ENCODE measurements at regions not wholly inside any gene's neighbourhood (a gene's known extent, or its start where the extent isn't known, plus 50 kb on each side); places are given as distances from the start of the nearest gene placed in this dataset.

DNA sequence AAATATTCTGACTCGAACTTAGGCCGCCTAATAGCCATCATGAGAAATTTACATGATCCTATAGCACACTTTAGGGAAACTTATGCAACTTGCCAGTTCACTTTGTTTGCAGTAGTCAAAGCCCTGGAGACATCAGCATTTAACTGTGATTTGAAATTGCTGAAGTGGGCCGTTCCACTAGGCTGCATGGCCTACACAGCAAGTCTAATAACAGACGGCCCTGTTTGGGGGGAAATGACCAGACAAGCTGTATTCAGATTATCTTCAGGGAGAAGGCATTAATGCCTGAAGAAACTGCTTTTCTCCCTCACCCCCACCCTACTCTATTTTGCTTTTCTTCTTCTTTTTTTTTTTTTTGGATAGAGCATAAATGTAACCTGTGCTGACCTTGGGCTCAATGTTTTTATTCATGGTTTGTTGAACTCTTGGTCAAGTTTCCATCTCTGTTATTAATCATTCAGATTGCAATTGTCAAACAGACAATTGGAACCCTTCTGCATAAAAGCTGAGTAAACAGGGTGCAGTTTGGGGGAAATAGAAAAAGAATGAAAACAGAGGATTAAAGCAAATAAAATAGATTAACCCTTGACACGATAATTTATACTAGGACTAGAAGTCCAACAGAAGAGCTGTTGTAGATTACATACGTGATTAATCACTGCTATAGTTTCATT lies 1928.2 kb upstream of the WWC1 start:
- no peak for DNase-seq
- TF ChIP-seq GATA1 (IDR thresholded peaks at IDR 0.05; ENCODE audit: low read depth, low read length) (no peak), POLR2A (IDR thresholded peaks at IDR 0.05; ENCODE audit: low read length) (no peak)

DNA sequence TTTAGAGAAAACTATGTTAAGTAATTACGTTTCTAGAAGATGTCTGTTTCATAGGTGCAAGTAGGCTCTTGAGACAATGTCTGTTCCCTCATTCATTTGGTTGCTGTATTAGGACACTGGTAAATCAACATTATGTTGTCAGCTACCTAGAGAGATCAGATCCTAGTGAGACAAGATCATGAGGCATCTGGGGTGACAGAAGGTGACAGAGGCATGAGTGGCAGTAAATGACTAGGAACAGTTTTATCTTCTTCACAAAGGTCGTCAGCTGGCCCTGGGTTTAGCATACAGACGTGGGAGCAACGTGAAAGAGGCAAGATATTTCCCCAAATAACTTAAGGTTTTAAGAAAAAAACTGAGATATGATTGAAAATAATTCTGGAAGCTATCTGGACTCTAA lies 1926.3 kb upstream of the WWC1 start:
- DNase-seq = no peak
- no peak for TF ChIP-seq POLR2A (IDR thresholded peaks at IDR 0.05; ENCODE audit: low read length)
- no peak for TF ChIP-seq GATA1 (IDR thresholded peaks at IDR 0.05; ENCODE audit: low read depth, low read length)

DNA sequence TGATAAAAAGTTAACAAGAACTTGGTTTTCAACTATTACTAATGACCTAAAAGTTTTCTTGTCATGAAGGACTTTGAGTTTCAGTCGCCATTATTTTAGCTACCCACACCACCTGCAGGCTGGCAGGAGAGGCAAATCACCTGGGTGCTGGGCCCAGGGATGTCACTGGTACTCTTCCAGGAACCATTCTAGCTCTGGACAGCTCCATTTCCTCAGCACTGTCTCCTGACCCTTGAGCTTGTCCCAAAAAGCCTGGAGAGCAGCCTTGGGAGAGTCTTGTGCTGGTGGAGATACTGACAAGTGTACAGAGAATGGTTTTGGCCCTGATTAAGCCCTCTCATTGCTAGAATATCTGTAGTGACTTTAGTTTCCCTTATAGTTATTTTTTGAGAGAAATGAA lies 1924.1 kb upstream of the WWC1 start:
- DNase-seq = no peak
- TF ChIP-seq GATA1 (IDR thresholded peaks at IDR 0.05; ENCODE audit: low read depth, low read length) (no peak), POLR2A (IDR thresholded peaks at IDR 0.05; ENCODE audit: low read length) (no peak)

DNA sequence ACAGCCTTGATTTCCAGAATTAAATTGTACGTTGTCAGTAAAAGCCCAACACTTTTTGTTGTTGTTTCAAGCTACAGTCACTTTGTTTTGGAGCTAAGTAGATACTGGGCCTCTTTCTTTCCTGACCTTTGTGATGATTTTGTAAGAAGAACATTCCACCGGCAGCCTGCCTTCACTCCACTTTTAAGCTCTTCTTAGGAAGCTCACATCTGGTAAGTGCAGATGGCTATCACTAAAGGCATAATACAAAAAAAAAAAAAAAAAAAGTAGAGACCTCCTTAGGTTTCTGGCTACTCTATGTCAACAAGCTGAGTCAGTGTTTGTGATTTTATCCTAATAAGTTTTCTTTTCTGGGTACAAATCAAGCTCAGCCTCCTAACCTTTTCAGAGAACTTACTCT lies 1922.1 kb upstream of the WWC1 start:
- no peak for TF ChIP-seq POLR2A (IDR thresholded peaks at IDR 0.05; ENCODE audit: low read length)
- TF ChIP-seq GATA1 (IDR thresholded peaks at IDR 0.05; ENCODE audit: low read depth, low read length) = no peak
- DNase-seq = no peak

DNA sequence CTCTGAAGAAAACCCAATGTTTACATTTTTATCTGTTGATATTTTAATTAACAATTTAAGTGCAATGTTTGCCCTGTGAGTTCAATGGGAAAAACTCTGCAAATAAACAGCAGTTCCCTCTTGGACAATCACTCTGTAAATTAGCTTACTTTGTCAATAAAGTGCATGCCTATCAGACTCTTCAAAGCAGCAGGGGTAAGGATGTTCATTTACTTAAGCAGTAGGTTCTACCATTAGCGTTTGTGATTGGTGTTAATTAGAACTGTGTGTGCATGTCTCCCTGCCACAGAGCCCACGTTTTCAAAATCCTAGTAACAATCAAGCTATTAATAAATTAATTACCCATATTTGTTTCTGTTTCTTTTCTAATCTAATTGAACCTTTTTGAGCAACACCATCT lies 1921.6 kb upstream of the WWC1 start:
- TF ChIP-seq GATA1 (IDR thresholded peaks at IDR 0.05; ENCODE audit: low read depth, low read length) = no peak
- no peak for TF ChIP-seq POLR2A (IDR thresholded peaks at IDR 0.05; ENCODE audit: low read length)
- DNase-seq = no peak

DNA sequence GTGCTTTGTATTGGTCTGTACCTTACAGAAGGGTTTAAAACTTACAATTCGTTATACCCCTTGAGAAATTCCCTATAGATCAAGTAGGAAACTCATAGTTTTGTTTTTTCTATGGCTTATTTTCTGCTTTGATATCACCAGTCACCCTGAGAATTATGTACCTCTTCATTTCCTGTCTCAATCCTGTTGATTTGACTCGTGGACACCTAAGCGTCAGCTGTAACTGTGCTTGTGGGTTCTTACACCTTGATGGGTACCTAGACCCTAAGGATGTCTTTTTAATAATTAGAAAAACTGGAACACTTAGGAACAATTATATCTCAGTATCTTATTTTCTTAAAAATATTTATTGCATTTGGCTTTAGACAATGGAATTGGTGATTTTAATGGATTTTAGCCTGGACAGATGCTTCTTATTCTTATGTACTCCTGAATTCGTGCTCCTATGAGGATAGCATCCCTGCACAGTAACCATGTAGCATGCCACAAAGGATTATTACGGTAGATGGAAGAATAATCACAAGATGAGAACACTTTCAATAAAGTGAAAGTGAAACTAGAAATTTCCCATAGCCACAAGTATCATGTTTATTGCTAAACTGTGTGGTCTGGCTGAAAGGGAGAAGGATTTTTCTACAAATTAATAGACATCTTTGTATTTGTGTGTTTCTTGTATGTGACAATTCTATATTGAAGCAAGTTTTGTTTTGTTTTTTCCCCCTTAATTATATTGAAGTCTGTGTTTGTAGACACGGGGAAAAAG lies 1920.3 kb upstream of the WWC1 start:
- TF ChIP-seq POLR2A (IDR thresholded peaks at IDR 0.05; ENCODE audit: low read length) (no peak), GATA1 (IDR thresholded peaks at IDR 0.05; ENCODE audit: low read depth, low read length) (no peak)

DNA sequence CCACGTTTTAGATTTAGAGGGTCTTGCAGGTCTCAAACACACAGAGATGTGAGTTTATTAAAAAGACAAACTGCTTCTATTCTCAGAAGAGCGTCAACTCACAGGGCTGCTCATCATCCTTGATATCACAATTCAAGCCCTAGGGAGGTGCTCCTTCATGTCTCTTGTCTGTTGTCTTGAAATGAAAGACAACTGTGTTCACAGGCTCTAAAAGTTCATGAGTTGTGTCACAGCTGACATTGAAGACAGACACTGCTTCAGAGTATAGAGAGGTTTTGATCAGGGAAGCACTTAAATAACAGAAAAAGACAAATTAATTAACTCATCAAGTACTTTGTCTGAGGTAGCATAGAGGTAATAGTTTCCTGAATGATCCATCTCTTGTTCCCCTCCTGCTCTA lies 1917.6 kb upstream of the WWC1 start:
- TF ChIP-seq POLR2A (IDR thresholded peaks at IDR 0.05; ENCODE audit: low read length) = no peak
- TF ChIP-seq GATA1 (IDR thresholded peaks at IDR 0.05; ENCODE audit: low read depth, low read length) = no peak

More for the DNA sequence above, 1920.3 kb upstream of the WWC1 start:
- DNase-seq = no peak

DNA sequence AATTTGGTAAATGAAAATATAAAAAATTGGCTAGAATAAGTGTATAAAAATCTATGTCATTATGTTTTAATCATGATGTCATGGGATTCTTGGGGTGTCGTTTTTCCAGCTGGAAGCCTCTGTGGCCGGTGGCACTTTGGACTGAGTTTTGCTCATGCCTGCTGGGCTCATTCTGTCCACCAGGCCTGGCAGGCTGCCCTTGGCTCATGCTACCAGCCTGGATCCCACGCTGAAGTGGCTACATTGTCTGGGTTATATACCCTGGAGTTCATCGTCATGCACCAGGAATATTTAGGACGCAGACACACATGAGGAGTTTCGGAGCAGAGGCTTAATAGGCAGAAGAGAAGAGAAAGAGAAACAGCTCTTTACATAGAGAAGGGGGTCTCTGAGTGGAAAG lies 1913.7 kb upstream of the WWC1 start:
- DNase-seq = no peak
- TF ChIP-seq GATA1 (IDR thresholded peaks at IDR 0.05; ENCODE audit: low read depth, low read length) (no peak), POLR2A (IDR thresholded peaks at IDR 0.05; ENCODE audit: low read length) (no peak)

More for the DNA sequence above, 1917.6 kb upstream of the WWC1 start:
- DNase-seq = no peak

DNA sequence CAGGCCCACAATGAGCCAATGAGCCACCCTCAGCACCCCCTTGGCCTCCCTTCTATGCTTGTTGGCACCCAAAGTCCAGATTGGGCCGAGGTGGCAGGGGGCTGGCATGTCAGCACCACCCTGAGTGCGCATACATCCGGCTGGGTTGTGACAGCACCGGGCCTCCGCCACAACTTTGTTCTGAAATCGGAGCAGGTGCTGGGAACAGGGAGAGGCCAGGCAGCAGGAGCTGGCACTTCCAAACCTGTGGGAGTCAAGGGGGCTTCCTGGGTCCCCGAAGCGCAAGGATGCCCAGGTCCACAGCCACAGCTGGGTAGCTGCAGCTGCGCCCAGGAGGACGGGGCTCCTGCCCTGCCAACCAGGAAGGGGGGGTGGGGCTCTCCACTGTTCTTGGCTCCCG lies 1911.9 kb upstream of the WWC1 start:
- TF ChIP-seq GATA1 (IDR thresholded peaks at IDR 0.05; ENCODE audit: low read depth, low read length) (no peak), POLR2A (IDR thresholded peaks at IDR 0.05; ENCODE audit: low read length) (no peak)
- DNase-seq = no peak

DNA sequence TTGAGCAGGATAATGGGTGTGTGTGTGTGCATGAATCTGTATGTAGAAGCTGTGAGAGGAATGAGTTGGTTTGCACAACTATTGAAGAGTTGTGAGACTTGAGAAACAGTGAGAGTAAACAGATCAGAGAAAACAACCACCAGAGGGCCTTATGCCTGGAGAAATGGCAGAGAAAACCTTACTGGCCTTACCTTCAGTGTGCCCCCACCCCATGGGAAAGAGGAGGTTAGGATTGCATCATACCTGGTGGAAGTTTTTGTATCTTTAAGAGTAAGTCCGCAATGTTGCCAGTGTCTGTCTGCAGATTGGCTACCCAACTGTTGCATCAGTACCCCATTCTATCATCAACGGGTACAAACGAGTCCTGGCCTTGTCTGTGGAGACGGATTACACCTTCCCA lies 1909.4 kb upstream of the WWC1 start:
- TF ChIP-seq GATA1 (IDR thresholded peaks at IDR 0.05; ENCODE audit: low read depth, low read length) = no peak
- no peak for TF ChIP-seq POLR2A (IDR thresholded peaks at IDR 0.05; ENCODE audit: low read length)
- DNase-seq = no peak

DNA sequence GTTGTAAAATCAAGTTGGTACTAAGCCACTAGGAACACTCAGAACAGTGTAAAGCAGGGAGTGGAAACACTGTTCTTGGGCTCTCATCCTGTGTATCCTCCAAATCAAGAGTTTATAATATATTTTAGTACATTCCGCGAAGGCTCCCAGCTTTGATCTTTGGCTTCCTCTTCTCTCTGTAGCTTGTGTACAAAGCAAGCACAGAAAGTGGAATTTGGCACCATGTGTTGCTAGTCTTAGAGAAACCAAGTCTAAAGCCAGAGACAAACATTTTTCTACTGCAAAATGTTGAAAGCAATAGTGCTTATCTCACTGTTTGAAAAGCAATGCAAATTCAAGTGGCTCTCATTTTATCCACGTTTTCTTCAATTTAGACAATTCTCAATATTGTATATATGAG lies 1893.3 kb upstream of the WWC1 start:
- no peak for DNase-seq
- no peak for TF ChIP-seq POLR2A (IDR thresholded peaks at IDR 0.05; ENCODE audit: low read length)
- no peak for TF ChIP-seq GATA1 (IDR thresholded peaks at IDR 0.05; ENCODE audit: low read depth, low read length)

DNA sequence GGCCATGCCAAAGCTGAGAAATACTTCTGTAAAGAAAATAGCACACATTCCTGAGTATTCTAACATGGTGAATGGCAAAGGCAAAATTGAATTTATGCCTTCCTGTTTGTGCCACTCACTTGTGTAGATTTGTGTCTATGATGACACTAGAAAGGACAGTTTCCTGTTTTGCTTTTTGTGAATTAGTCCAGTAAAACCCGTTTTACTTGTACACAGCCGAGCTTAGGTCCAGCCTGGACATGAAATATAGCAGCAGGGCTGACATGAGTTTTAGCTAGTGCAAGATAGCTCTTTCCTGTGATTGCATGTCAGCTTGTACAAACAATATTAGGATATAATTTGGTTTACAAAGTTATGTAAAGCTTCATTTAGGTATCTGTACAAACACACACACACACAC lies 1891.7 kb upstream of the WWC1 start:
- no peak for TF ChIP-seq GATA1 (IDR thresholded peaks at IDR 0.05; ENCODE audit: low read depth, low read length)
- TF ChIP-seq POLR2A (IDR thresholded peaks at IDR 0.05; ENCODE audit: low read length) = no peak

DNA sequence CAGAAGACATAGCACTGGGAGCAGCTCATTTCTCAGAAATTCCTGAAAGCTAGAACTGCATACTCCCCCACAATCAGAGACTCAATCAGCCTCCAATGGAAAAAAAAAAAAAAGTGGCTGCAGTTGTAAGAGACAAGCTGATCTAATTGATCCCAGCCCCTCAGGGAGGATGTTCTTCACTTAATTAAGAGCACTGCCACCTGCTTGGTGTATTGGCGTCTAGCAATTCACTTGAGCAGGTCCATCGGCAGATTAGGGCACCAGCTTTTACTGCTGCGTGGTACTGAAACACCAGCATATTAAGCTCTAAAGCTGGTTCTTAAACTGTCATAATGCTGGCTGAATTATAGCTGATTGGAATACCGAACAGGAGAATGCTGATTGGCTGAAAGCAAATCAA lies 1890.1 kb upstream of the WWC1 start:
- DNase-seq = no peak
- TF ChIP-seq POLR2A (IDR thresholded peaks at IDR 0.05; ENCODE audit: low read length) (no peak), GATA1 (IDR thresholded peaks at IDR 0.05; ENCODE audit: low read depth, low read length) (no peak)

More for the DNA sequence above, 1891.7 kb upstream of the WWC1 start:
- DNase-seq = no peak

DNA sequence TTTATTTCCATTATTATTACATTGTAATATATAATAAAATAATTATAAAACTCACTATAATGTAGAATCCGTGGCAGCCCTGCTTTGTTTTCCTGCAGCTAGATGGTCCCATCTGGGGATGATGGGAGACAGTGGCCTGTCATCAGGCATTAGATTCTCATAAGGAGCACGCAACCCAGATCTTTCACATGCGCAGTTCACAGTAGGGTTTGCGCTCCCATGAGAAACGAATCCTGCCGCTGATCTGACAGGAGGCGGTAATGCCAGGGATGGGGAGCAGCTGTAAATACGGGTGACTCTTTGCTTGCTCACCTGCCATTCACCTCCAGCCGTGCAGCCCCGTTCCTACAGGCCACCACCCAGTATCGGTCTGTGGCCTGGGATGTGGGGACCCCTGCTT lies 1879.3 kb upstream of the WWC1 start:
- no peak for TF ChIP-seq POLR2A (IDR thresholded peaks at IDR 0.05; ENCODE audit: low read length)
- no peak for TF ChIP-seq GATA1 (IDR thresholded peaks at IDR 0.05; ENCODE audit: low read depth, low read length)
- no peak for DNase-seq

DNA sequence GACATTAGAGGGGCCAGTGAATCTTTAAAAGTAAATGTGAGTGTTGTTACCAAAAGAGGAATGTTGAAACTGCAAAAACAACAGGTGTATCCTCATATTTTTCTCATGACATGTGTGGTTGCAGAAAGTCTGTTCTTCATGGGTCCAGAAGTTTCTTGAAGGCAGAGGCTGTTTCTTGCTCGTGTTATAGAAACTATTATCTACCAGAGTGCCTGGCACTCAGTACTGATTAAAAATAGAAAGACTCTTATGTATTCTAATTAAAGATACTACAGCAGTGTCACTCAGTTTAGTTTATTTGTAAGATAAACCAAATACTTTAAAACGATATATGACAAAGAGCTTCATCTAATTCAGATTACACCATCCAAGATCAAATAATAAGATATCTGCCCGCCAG lies 1864.2 kb upstream of the WWC1 start:
- DNase-seq = no peak
- no peak for TF ChIP-seq GATA1 (IDR thresholded peaks at IDR 0.05; ENCODE audit: low read depth, low read length)
- no peak for TF ChIP-seq POLR2A (IDR thresholded peaks at IDR 0.05; ENCODE audit: low read length)
